Naive B cell (primary cell): ENCODE measurements at regions not wholly inside any gene's neighbourhood (a gene's known extent, or its start where the extent isn't known, plus 50 kb on each side); places are given as distances from the start of the nearest gene placed in this dataset.

Experiments used
- ATAC-seq, 2 donors: fragments of 150-1000 bp; cut with Tn5 transposase; 2 replicates each; pipeline ENCODE4 v1.10.0; 2021; ENCODE audit warnings: low read depth in 2 of 2, mild to moderate bottlenecking in 2 of 2, moderate library complexity in 2 of 2
- DNase-seq: peaks from one replicate; pipeline ENCODE4 v3.0.0; 2022
- H3K27ac Mint-ChIP-seq, 6 donors: one replicate each; pipeline ENCODE4 v1.8.0; 2020 to 2022; ENCODE audit warnings: mild to moderate bottlenecking in 6 of 6, mixed read lengths in 6 of 6, moderate library complexity in 5 of 6, inconsistent platforms in 2 of 6
- H3K27me3 Mint-ChIP-seq, 3 donors: one replicate each; pipeline ENCODE4 v1.8.0; 2021 to 2022; ENCODE audit warnings: mixed read lengths in 3 of 3, mild to moderate bottlenecking in 1 of 3
- H3K36me3 Mint-ChIP-seq, 2 donors: one replicate each; pipeline ENCODE4 v1.8.0; 2020 to 2022; ENCODE audit warnings: mixed read lengths in 2 of 2, inconsistent platforms in 1 of 2, mild to moderate bottlenecking in 1 of 2
- H3K4me1 Mint-ChIP-seq, 3 donors: one replicate each; pipeline ENCODE4 v1.8.0; 2020 to 2022; ENCODE audit warnings: mixed read lengths in 3 of 3, inconsistent platforms in 1 of 3, mild to moderate bottlenecking in 1 of 3, moderate library complexity in 1 of 3
- H3K4me3 Mint-ChIP-seq, 8 donors: one replicate each; pipeline ENCODE4 v1.8.0; 2020 to 2022; ENCODE audit warnings: mild to moderate bottlenecking in 8 of 8, mixed read lengths in 8 of 8, moderate library complexity in 8 of 8, inconsistent platforms in 2 of 8
- H3K9me3 Mint-ChIP-seq, 7 donors: one replicate each; pipeline ENCODE4 v1.8.0; 2020 to 2022; ENCODE audit warnings: mixed read lengths in 7 of 7, mild to moderate bottlenecking in 5 of 7, inconsistent platforms in 2 of 7, moderate library complexity in 1 of 7

- no peak for ATAC-seq
- peaks cover 0 to 19% (median 5%) of the 10 kb centered on the region in 7 donors for H3K9me3 Mint-ChIP-seq
- DNase-seq: no peak
- H3K4me3 Mint-ChIP-seq: no peak overlapping the region
- peaks cover 20 to 37% (median 33%) of the 10 kb centered on the region in 3 donors for H3K27me3 Mint-ChIP-seq
- peak overlapping the region in 1 of 6 donors; percentile 56 for H3K27ac Mint-ChIP-seq
- H3K4me1 Mint-ChIP-seq: no peaks in the 10 kb centered on the region
- H3K36me3 Mint-ChIP-seq: no peaks in the 10 kb centered on the region
These were observed 122.8 kb downstream of the PRLHR start for GRCh38 chr10:118472415-118473304.

- Mint-ChIP-seq H3K27me3 (peaks cover 15 to 37% (median 33%) of the 10 kb centered on the region in 3 donors), H3K9me3 (peaks cover 0 to 19% (median 5%) of the 10 kb centered on the region in 7 donors), H3K4me1 (no peaks in the 10 kb centered on the region)
These were observed 123.6 kb downstream of the PRLHR start for GRCh38 chr10:118471863-118472262.

DNA sequence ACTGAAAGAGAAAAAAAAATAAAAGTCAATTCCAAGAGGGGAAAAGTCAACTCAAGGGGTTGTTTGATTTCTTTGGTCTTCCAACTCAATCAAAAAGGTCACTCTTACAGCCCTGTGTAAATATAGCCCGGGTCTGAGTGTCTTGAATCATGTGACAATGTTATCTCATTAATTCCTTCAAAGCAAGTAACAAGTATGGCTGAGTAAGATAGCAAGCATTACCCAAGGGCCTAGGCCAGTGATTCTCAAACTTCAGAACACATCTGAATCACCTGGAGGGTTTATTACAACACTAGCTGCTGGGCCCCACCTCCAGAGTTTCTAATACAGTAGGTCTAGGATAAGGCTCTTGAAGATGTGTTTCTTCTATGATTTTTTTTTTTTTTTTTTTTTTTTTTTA is 125.0 kb downstream of the PRLHR start:
- Mint-ChIP-seq H3K4me1 (no peaks in the 10 kb centered on the region), H3K9me3 (peaks cover 0 to 19% (median 5%) of the 10 kb centered on the region in 7 donors), H3K27me3 (peaks cover 24 to 43% (median 37%) of the 10 kb centered on the region in 3 donors), H3K4me3 (no peak overlapping the region), H3K36me3 (no peaks in the 10 kb centered on the region), H3K27ac (no peak overlapping the region)
- no peak for DNase-seq
- no peak for ATAC-seq

More at GRCh38 chr10:118471863-118472262, 123.6 kb downstream of the PRLHR start:
- ATAC-seq (no peak), DNase-seq (no peak)
- no peak overlapping the region for H3K4me3 Mint-ChIP-seq
- H3K27ac Mint-ChIP-seq: no peak overlapping the region
- H3K36me3 Mint-ChIP-seq: no peaks in the 10 kb centered on the region

DNA sequence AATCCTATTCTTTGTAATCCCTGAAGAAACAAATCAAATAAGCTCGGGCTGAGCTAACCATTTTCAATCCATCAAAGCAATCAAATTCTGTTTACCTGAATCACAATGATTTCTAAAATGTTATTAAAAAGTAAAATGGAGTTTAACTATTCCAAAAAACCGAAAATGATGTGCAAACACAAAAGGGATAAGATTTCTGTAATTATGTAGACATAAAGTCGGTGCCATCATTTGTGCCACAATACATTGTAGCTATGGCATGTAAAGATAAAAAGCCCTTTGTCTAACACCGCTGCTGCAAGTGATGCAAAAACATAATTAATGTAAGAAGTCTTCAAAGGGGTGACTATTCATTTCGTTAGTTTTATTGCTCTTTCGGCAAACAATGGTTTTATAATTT is 125.1 kb upstream of the FAM204A start:
- peaks cover 35 to 53% (median 40%) of the 10 kb centered on the region in 3 donors for H3K27me3 Mint-ChIP-seq

DNA sequence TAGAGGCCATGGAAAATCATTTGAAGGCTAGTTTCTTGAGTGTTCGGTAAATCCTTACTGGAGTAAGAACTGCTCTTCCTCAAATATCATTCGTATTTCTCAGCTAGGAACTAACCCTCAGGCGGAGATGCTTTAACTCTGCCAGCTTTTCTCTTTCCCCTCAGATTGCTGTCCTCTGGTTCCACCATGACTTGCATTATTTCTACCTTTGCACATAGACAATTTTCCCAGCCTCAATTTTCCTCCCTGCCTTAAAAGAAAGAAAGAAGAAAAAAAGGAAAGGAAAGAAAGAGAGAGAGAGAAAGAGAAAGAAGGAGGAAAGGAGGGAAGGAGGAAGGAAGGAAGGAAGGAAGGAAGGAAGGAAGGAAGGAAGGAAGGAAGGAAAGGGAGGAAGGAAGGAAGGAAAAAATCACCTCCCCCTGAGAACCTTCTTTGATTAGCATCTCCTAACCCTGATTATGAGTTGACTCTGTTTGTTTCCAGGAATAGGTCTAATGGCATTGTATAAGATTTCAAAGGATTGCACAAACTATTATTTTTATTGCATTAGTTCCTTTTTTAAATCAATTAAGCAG is 123.3 kb upstream of the FAM204A start:
- Mint-ChIP-seq H3K4me3 (no peak overlapping the region), H3K27me3 (peaks cover 41 to 68% (median 45%) of the 10 kb centered on the region in 3 donors), H3K27ac (no peak overlapping the region), H3K9me3 (peaks cover 0 to 5% (median 4%) of the 10 kb centered on the region in 7 donors), H3K4me1 (no peaks in the 10 kb centered on the region), H3K36me3 (no peaks in the 10 kb centered on the region)
- DNase-seq (no peak), ATAC-seq (no peak)

More for the DNA sequence above, 125.1 kb upstream of the FAM204A start:
- ATAC-seq (no peak), DNase-seq (no peak)
- H3K27ac Mint-ChIP-seq: no peak overlapping the region
- no peaks in the 10 kb centered on the region for H3K36me3 Mint-ChIP-seq
- H3K9me3 Mint-ChIP-seq: peaks cover 0 to 15% (median 4%) of the 10 kb centered on the region in 7 donors
- H3K4me1 Mint-ChIP-seq: no peaks in the 10 kb centered on the region
- H3K4me3 Mint-ChIP-seq: no peak overlapping the region

GRCh38 chr10:118463740-118464139 is 121.6 kb upstream of the FAM204A start:
- Mint-ChIP-seq H3K4me1 (peaks cover 0 to 4% (median 0%) of the 10 kb centered on the region in 3 donors), H3K9me3 (peaks cover 0 to 5% (median 4%) of the 10 kb centered on the region in 7 donors), H3K27ac (no peak overlapping the region), H3K36me3 (no peaks in the 10 kb centered on the region), H3K27me3 (peaks cover 40 to 72% (median 51%) of the 10 kb centered on the region in 3 donors), H3K4me3 (no peak overlapping the region)
- no peak for ATAC-seq
- no peak for DNase-seq

GRCh38 chr10:118462401-118462800 is 120.3 kb upstream of the FAM204A start:
- Mint-ChIP-seq H3K36me3 (no peaks in the 10 kb centered on the region), H3K9me3 (peaks cover 0 to 5% (median 4%) of the 10 kb centered on the region in 7 donors), H3K4me1 (peaks cover 0 to 4% (median 0%) of the 10 kb centered on the region in 3 donors), H3K27ac (no peak overlapping the region), H3K27me3 (peaks cover 40 to 76% (median 51%) of the 10 kb centered on the region in 3 donors), H3K4me3 (no peak overlapping the region)
- no peak for DNase-seq
- ATAC-seq: no peak

GRCh38 chr10:118459642-118460193 is 117.6 kb upstream of the FAM204A start:
- ATAC-seq (no peak), DNase-seq (peak; percentile 15)
- H3K27me3 Mint-ChIP-seq: peaks cover 28 to 76% (median 47%) of the 10 kb centered on the region in 3 donors
- no peak overlapping the region for H3K4me3 Mint-ChIP-seq
- peak overlapping the region in 1 of 6 donors; percentile 65 for H3K27ac Mint-ChIP-seq
- no peaks in the 10 kb centered on the region for H3K36me3 Mint-ChIP-seq
- peaks cover 0 to 5% (median 4%) of the 10 kb centered on the region in 7 donors for H3K9me3 Mint-ChIP-seq
- H3K4me1 Mint-ChIP-seq: peaks cover 0 to 4% (median 0%) of the 10 kb centered on the region in 3 donors

- Mint-ChIP-seq H3K27me3 (peaks cover 28 to 72% (median 41%) of the 10 kb centered on the region in 3 donors), H3K36me3 (no peaks in the 10 kb centered on the region)
These were observed 117.0 kb upstream of the FAM204A start for GRCh38 chr10:118458957-118459641.

GRCh38 chr10:118457824-118458428 is 115.8 kb upstream of the FAM204A start:
- Mint-ChIP-seq H3K9me3 (peaks cover 0 to 3% (median under 1%) of the 10 kb centered on the region in 7 donors), H3K27me3 (peaks cover 19 to 60% (median 30%) of the 10 kb centered on the region in 3 donors), H3K36me3 (no peaks in the 10 kb centered on the region), H3K4me3 (no peak overlapping the region), H3K27ac (peak overlapping the region in 1 of 6 donors; percentile 42), H3K4me1 (peaks cover 0 to 4% (median 0%) of the 10 kb centered on the region in 3 donors)
- no peak for DNase-seq
- no peak for ATAC-seq

More at GRCh38 chr10:118458957-118459641, 117.0 kb upstream of the FAM204A start:
- peaks cover 0 to 5% (median 4%) of the 10 kb centered on the region in 7 donors for H3K9me3 Mint-ChIP-seq
- no peak overlapping the region for H3K4me3 Mint-ChIP-seq
- peaks cover 0 to 4% (median 0%) of the 10 kb centered on the region in 3 donors for H3K4me1 Mint-ChIP-seq
- no peak for DNase-seq
- H3K27ac Mint-ChIP-seq: peak overlapping the region in 1 of 6 donors; percentile 65
- ATAC-seq: no peak

DNA sequence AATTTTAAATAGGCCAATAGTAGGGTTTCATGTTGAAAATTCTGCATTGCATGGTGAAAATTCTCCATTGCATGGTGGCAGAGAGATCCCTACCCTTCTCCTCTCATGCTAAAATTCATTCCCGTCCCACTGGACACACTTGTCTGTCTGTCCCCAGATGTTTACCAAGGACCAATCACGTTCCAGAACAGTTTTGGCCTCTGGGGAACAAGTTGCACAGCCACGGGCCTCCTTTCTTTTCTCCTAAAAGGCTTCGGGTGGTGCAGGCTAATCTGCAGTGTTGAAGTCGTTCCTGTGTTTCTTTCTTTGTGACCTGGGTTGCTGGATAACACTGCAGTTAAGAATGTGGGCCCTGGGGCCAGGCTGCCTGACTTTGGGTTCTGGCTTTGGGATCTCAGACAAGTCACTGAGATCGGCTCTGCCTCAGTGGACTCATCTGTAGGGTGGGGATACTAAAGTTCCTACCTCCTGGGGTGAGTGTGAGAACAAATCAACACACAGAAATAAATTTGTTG is 113.1 kb upstream of the FAM204A start:
- DNase-seq: no peak
- Mint-ChIP-seq H3K27me3 (peaks cover 4 to 44% (median 35%) of the 10 kb centered on the region in 3 donors), H3K27ac (no peak overlapping the region), H3K4me3 (no peak overlapping the region), H3K4me1 (peaks cover 0 to 4% (median 0%) of the 10 kb centered on the region in 3 donors), H3K9me3 (peaks cover 4 to 20% (median 9%) of the 10 kb centered on the region in 7 donors), H3K36me3 (peaks cover 0 to 7% of the 10 kb centered on the region in 2 donors)
- ATAC-seq: no peak

DNA sequence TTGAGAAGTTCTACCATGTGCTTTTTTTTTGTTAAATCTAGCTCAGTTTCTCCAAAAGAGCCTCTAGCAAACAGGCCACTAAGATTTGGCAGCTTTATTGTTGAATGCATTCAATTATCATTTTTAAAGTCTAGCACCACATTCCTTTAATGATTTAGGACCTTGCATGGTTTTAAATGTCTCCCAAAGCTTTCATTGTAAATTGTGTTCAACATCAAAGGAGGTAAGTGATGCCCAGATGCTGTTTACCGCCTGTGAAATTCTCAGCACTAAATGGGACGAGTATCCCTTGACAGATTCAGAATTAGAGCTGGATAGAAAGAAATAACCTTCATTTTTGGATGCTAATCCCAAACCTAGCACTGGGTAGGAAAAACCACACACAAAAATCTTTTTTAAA is 112.1 kb upstream of the FAM204A start:
- Mint-ChIP-seq H3K4me1 (peaks cover 0 to under 1% (median 0%) of the 10 kb centered on the region in 3 donors), H3K27ac (no peak overlapping the region), H3K9me3 (peaks cover 4 to 20% (median 9%) of the 10 kb centered on the region in 7 donors), H3K36me3 (peaks cover 0 to 7% of the 10 kb centered on the region in 2 donors), H3K4me3 (no peak overlapping the region), H3K27me3 (peaks cover 6 to 41% (median 37%) of the 10 kb centered on the region in 3 donors)
- ATAC-seq (no peak), DNase-seq (no peak)
